Endodermal cell (in vitro differentiated cells): ENCODE measurements at regions not wholly inside any gene's neighbourhood (a gene's known extent, or its start where the extent isn't known, plus 50 kb on each side); places are given as distances from the start of the nearest gene placed in this dataset.

Experiments used
- DNase-seq: peaks from one replicate; pipeline ENCODE4 v3.0.0-alpha.2; 2017
- H3K27ac ChIP-seq: 2 replicates; pipeline ENCODE4 v1.5.1; 2013; ENCODE audit warnings: mild to moderate bottlenecking, low read depth, low read length, moderate library complexity
- H3K27me3 ChIP-seq: 2 replicates; pipeline ENCODE4 v1.6.1; 2013; ENCODE audit warnings: mild to moderate bottlenecking, low read length, moderate library complexity; ENCODE audit not compliant: insufficient read depth, control insufficient read depth, poor library complexity, severe bottlenecking
- H3K36me3 ChIP-seq: 2 replicates; pipeline ENCODE4 v1.7.0; 2013; ENCODE audit warnings: mild to moderate bottlenecking, low read length, moderate library complexity; ENCODE audit not compliant: control insufficient read depth, insufficient read depth
- H3K4me1 ChIP-seq: one replicate; pipeline ENCODE4 v1.7.0; 2013; ENCODE audit warnings: low read length; ENCODE audit not compliant: control insufficient read depth, insufficient read depth
- H3K4me3 ChIP-seq: 2 replicates; pipeline ENCODE4 v1.5.1; 2013; ENCODE audit warnings: mild to moderate bottlenecking, low read length, moderate library complexity
- H3K9ac ChIP-seq: 2 replicates; pipeline ENCODE4 v1.6.1; 2013; ENCODE audit warnings: mild to moderate bottlenecking, low read length, moderate library complexity; ENCODE audit not compliant: poor library complexity, severe bottlenecking; ENCODE audit errors: extremely low read depth
- H3K9me3 ChIP-seq: 2 replicates; pipeline ENCODE4 v1.6.1; 2013; ENCODE audit warnings: mild to moderate bottlenecking, low read length, moderate library complexity; ENCODE audit not compliant: control insufficient read depth
- H3K27ac Mint-ChIP-seq: 2 replicates; pipeline ENCODE4 v1.8.0; 2020; ENCODE audit warnings: mixed read lengths
- H3K27me3 Mint-ChIP-seq: 2 replicates; pipeline ENCODE4 v1.8.0; 2021; ENCODE audit warnings: mild to moderate bottlenecking, mixed read lengths; ENCODE audit not compliant: insufficient read depth
- H3K36me3 Mint-ChIP-seq: 2 replicates; pipeline ENCODE4 v1.8.0; 2020; ENCODE audit warnings: low read depth, mixed read lengths
- H3K4me1 Mint-ChIP-seq: 2 replicates; pipeline ENCODE4 v1.8.0; 2020; ENCODE audit warnings: mixed read lengths
- H3K4me3 Mint-ChIP-seq: 2 replicates; pipeline ENCODE4 v1.8.0; 2020; ENCODE audit warnings: mild to moderate bottlenecking, moderate library complexity, mixed read lengths
- H3K9me3 Mint-ChIP-seq: 2 replicates; pipeline ENCODE4 v1.8.0; 2020; ENCODE audit warnings: mild to moderate bottlenecking, mixed read lengths
- CTCF ChIP-seq: fragments of 200-600 bp; sonication (generic); conservative IDR thresholded peaks from 2 replicates; pipeline ENCODE4 v1.5.0; 2021; ENCODE audit warnings: antibody characterized with exemption, mild to moderate bottlenecking
- WGBS, 2 experiments: methylation state at CpG; one replicate each; pipeline versions ENCODE4 v1.1.5 to v1.1.7; 2013; ENCODE audit warnings: missing lambda C conversion rate in 2 of 2, mixed read lengths in 1 of 2; ENCODE audit not compliant: insufficient coverage in 1 of 2, insufficient read length in 1 of 2; 5-methylcytosine and 5-hydroxymethylcytosine counted together

- Mint-ChIP-seq H3K36me3 (no peaks in the 10 kb centered on the region), H3K9me3 (peaks cover 19% of the 10 kb centered on the region), H3K27ac (no peak overlapping the region), H3K4me1 (peaks cover 3% of the 10 kb centered on the region), H3K27me3 (no peaks in the 10 kb centered on the region), H3K4me3 (no peak overlapping the region)
- Histone ChIP-seq H3K4me1 (no peaks in the 10 kb centered on the region), H3K9me3 (peaks cover 25% of the 10 kb centered on the region), H3K4me3 (no peak overlapping the region), H3K36me3 (no peaks in the 10 kb centered on the region), H3K27me3 (no peaks in the 10 kb centered on the region), H3K27ac (no peak overlapping the region), H3K9ac (no peak overlapping the region)
- 90 to 94% methylated on average over 2 to 6 of the region's 6 CpGs for WGBS, 2 experiments
- TF ChIP-seq CTCF: no peak
- no peak for DNase-seq
These were observed 73.1 kb downstream of the LRRC30 start for GRCh38 chr18:7304061-7304370.

GRCh38 chr18:7305416-7305815, 74.5 kb downstream of the LRRC30 start:
- no peak overlapping the region for H3K9ac ChIP-seq
- no peak for DNase-seq
- H3K4me1 ChIP-seq: no peaks in the 10 kb centered on the region
- Mint-ChIP-seq H3K9me3 (peaks cover 8% of the 10 kb centered on the region), H3K4me3 (no peak overlapping the region), H3K36me3 (no peaks in the 10 kb centered on the region), H3K27me3 (no peaks in the 10 kb centered on the region), H3K4me1 (peaks cover 3% of the 10 kb centered on the region), H3K27ac (no peak overlapping the region)
- H3K4me3 ChIP-seq: no peak overlapping the region
- no peaks in the 10 kb centered on the region for H3K27me3 ChIP-seq
- 89 to 94% methylated on average over 7 to 9 of the region's 9 CpGs for WGBS, 2 experiments
- peaks cover 11% of the 10 kb centered on the region for H3K9me3 ChIP-seq
- no peaks in the 10 kb centered on the region for H3K36me3 ChIP-seq
- H3K27ac ChIP-seq: no peak overlapping the region
- no peak for TF ChIP-seq CTCF

- Mint-ChIP-seq H3K4me3 (no peak overlapping the region), H3K4me1 (peaks cover 3% of the 10 kb centered on the region), H3K9me3 (no peaks in the 10 kb centered on the region), H3K27ac (no peak overlapping the region), H3K27me3 (peaks cover 6% of the 10 kb centered on the region), H3K36me3 (no peaks in the 10 kb centered on the region)
- 90% methylated on average over 5 to 6 of the region's 6 CpGs for WGBS, 2 experiments
- H3K36me3 ChIP-seq: no peaks in the 10 kb centered on the region
- H3K9ac ChIP-seq: no peak overlapping the region
- H3K9me3 ChIP-seq: peaks cover 3% of the 10 kb centered on the region
- TF ChIP-seq CTCF: no peak
- no peaks in the 10 kb centered on the region for H3K4me1 ChIP-seq
- DNase-seq: no peak
- H3K27ac ChIP-seq: no peak overlapping the region
- H3K4me3 ChIP-seq: no peak overlapping the region
- H3K27me3 ChIP-seq: no peaks in the 10 kb centered on the region
These were observed 76.1 kb downstream of the LRRC30 start for GRCh38 chr18:7307030-7307429.
